ENCODE measurements at regions not wholly inside any gene's neighbourhood (a gene's known extent, or its start where the extent isn't known, plus 50 kb on each side); places are given as distances from the start of the nearest gene placed in this dataset.

- H3K4me3 Mint-ChIP-seq: no peak overlapping the region
- H3K9me2 ChIP-seq (ENCODE audit: insufficient read depth): no peaks in the 10 kb centered on the region
- H3K27ac ChIP-seq (ENCODE audit: low read depth): no peak overlapping the region
- no peaks in the 10 kb centered on the region for H3K36me3 Mint-ChIP-seq (ENCODE audit: low read depth)
- H3F3A ChIP-seq (replicated peaks; ENCODE audit: low read depth): no peaks in the 10 kb centered on the region
- no peak overlapping the region for H3K27ac Mint-ChIP-seq
- TF ChIP-seq, protein P1, sequence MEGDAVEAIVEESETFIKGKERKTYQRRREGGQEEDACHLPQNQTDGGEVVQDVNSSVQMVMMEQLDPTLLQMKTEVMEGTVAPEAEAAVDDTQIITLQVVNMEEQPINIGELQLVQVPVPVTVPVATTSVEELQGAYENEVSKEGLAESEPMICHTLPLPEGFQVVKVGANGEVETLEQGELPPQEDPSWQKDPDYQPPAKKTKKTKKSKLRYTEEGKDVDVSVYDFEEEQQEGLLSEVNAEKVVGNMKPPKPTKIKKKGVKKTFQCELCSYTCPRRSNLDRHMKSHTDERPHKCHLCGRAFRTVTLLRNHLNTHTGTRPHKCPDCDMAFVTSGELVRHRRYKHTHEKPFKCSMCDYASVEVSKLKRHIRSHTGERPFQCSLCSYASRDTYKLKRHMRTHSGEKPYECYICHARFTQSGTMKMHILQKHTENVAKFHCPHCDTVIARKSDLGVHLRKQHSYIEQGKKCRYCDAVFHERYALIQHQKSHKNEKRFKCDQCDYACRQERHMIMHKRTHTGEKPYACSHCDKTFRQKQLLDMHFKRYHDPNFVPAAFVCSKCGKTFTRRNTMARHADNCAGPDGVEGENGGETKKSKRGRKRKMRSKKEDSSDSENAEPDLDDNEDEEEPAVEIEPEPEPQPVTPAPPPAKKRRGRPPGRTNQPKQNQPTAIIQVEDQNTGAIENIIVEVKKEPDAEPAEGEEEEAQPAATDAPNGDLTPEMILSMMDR (conservative IDR thresholded peaks at IDR 0.05; ENCODE audit: low read depth in 2 of 2): no peak
- TF ChIP-seq ETS1 (IDR thresholded peaks at IDR 0.05): no peak
- no peak for TF ChIP-seq REST (IDR thresholded peaks at IDR 0.05; ENCODE audit: unreplicated experiment)
- no peak for TF ChIP-seq POLR2AphosphoS5 (IDR thresholded peaks at IDR 0.05; ENCODE audit: low read depth)
- TF ChIP-seq NANOG (IDR thresholded peaks at IDR 0.05; ENCODE audit: borderline replicate concordance): no peak
- no peak for TF ChIP-seq ZNF114 (CRISPR knock-in tag; IDR thresholded peaks at IDR 0.05)
- no peak for TF ChIP-seq CREB1 (CRISPR knock-in tag; IDR thresholded peaks at IDR 0.05; ENCODE audit: low read depth)
- TF ChIP-seq ZNF331 (CRISPR knock-in tag; IDR thresholded peaks at IDR 0.05; ENCODE audit: low read depth): no peak
- TF ChIP-seq EZH2phosphoT487 (IDR thresholded peaks at IDR 0.05; ENCODE audit: unreplicated experiment): no peak
- no peak for TF ChIP-seq EZH2 (IDR thresholded peaks at IDR 0.05; ENCODE audit: low read depth, unreplicated experiment)
- TF ChIP-seq ZNF462 (CRISPR knock-in tag; IDR thresholded peaks at IDR 0.05): no peak
- no peak for TF ChIP-seq STAT1 (IDR thresholded peaks at IDR 0.05; ENCODE audit: unreplicated experiment)
- TF ChIP-seq JUNB (IDR thresholded peaks at IDR 0.05; ENCODE audit: unreplicated experiment): no peak
- H4K20me1 ChIP-seq (replicated peaks; ENCODE audit: insufficient read depth): no peaks in the 10 kb centered on the region
- no peak overlapping the region for H2AFZ ChIP-seq
- ATAC-seq: no peak
- H3K36me3 ChIP-seq (ENCODE audit: insufficient read depth): no peaks in the 10 kb centered on the region
- H3K4me1 Mint-ChIP-seq: no peaks in the 10 kb centered on the region
- H3K4me2 ChIP-seq: no peak overlapping the region
- no peaks in the 10 kb centered on the region for H3K79me2 ChIP-seq (replicated peaks; ENCODE audit: insufficient read depth)
- H3K9me3 Mint-ChIP-seq: no peaks in the 10 kb centered on the region
- H3K27me3 Mint-ChIP-seq (ENCODE audit: insufficient read depth, low read depth, poor library complexity): no peaks in the 10 kb centered on the region
- H3K4me3 ChIP-seq: no peak overlapping the region
- no peaks in the 10 kb centered on the region for H3K27me3 ChIP-seq (ENCODE audit: insufficient read depth)
- H3K4me1 ChIP-seq (ENCODE audit: insufficient read depth): no peaks in the 10 kb centered on the region
- DNase-seq (ENCODE audit: low spot score): no peak
These were observed 375.5 kb upstream of the CFAP20DC start for GRCh38 chr3:59425371-59425770.
